GM18505 (cell line): ENCODE measurements at regions not wholly inside any gene's neighbourhood (a gene's known extent, or its start where the extent isn't known, plus 50 kb on each side); places are given as distances from the start of the nearest gene placed in this dataset.

Experiments used
- ATAC-seq: cut with Tn5 transposase; IDR thresholded peaks from one replicate; pipeline ENCODE4 v1.9.1; 2021; ENCODE audit not compliant: unreplicated experiment
- POLR2A ChIP-seq: IDR thresholded peaks from 4 replicates; pipeline ENCODE4 v1.6.1; 2011; ENCODE audit warnings: borderline replicate concordance; ENCODE audit not compliant: insufficient read depth, insufficient read length; ENCODE audit errors: extremely low read depth

DNA sequence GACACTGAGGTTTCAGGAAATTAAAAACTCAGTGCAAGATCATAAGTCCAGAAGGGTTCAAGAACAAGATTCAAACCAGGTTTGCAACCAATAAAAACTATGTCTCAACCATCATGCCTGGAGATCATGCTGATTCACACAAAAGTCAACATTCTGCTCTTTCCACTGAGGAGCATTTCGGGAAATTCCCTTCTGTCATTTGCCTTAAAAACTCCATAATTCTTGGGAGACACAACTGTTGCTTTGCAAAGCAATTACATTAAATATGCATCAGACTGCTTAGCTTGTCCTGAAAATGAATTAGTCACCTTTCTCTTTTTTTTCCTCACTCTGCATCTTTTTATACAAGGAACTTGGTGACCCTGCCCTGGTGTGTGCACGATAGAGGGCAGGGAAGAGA, 275.9 kb upstream of the ZNF462 start:
- no peak for ATAC-seq

DNA sequence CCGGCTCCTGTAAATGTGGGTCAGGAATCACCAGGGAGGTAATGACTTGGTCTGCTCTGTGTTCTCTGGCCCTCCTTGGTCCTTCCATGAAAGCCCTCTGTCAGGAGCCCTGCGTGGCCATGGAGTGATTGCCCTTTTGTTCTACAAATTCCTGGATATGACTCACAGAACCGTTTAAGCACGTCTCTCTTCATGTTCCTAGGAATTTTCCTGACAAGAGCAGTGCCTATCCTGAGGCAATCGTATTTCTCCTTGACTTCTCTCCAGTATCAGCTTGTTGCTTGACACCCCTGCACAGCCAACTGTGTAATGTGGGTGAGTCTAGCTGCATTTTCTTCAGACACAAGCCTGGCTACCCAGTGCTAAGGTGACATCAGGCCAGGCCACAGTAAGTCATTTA, 274.3 kb upstream of the ZNF462 start:
- no peak for TF ChIP-seq POLR2A
- no peak for ATAC-seq

More for the DNA sequence above, 275.9 kb upstream of the ZNF462 start:
- TF ChIP-seq POLR2A = no peak

DNA sequence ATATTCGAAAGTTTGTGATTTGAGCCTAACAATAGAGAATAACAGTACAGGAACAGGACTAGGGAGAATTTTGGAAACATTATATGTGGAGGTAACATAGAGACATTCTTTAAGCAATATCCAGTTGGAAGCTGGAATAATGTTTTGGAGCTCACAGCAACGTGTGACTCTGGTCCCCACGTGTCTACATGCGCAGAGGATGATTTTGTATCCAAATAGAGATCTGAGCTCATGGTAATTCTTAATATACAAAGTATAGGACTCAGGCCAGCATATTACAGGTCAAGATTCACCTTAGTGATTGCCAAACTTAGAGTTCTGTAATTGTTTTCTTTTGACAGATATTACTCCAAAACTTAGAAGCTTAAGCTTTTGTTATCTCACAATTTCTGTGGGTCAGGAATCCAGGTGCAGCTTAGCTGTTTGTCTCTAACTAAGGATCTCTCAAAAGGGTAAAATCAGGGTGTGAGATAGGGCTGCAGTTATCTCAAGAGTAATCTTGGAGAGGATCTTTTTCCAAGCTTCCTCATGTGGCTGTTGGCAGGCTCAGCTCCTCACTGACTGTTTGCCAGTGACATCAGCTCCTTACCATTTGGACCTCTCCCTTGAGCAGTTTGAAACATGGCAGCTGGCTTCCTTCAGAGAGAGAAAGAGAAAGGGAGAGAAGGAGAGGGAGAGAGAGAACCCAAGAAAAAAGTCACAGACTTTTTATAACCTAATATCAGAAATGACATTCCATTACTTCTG, 272.0 kb upstream of the ZNF462 start:
- TF ChIP-seq POLR2A = no peak
- no peak for ATAC-seq

DNA sequence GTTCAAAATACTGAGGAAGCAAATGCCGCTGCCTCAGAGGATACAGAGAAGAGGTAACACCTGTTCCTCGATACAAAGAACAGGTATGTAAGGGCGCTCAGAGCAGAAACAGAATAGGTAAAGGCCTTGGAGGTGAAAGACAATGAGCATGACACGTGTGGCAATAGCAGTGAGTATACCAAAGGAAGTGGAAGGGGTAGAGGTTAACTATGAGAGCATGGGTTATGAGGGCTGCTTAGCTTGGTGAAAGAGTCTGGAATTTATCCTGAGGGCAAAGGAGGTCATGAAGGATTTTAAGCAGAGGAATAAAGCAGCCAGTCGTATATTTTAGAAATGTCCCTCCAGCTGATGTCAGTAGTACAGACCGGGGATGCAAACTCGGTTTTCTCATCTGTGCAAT, 269.8 kb upstream of the ZNF462 start:
- ATAC-seq = no peak
- TF ChIP-seq POLR2A = no peak

DNA sequence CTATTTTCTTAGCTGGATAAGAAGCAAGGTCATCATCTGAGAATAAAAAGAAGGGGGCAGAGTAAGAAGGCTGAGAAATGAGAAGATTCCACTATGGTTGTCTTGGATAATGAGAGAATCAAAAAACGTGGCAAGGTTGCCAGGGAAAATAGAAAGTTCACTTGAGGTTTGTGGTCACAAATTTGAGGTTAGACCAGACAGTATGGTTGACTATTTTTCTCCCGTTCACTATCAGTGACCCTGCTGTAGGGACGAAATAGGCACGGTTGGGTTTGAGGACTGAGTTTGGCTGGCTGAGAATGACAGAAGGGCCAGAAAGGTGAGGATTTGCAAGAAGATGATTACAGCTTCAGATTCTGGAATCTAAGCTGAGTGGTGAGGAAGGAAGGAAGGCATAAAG, 266.0 kb upstream of the ZNF462 start:
- ATAC-seq = no peak
- no peak for TF ChIP-seq POLR2A

DNA sequence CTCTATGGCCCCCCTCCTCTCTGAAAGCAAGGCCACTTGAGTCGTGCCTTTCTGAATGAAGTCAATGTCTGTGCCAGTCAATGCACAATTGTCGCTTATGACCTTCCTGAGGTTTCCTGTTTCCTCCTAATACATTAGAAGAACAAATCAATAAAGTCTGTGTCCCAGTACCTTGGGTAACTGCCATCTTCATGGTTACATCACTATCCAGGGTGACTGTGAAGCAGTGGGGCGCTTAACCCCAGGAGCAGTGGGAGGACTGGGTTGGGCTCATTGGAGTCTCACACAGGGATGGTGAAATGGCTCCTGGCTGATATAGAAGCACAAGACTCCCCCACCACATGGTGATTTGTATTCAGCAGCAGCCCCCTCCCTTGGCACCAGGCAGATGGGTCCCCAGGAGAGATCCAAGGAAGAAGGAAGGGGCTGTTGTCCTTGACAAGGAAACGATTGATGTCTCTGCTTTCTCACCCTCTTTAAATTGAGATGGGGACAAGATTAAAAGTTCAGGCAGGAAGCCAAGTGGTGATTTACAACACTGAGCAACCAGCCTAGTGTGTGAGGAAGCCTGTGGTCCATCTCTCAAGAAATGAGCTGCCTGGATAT, 261.9 kb upstream of the ZNF462 start:
- ATAC-seq = no peak
- no peak for TF ChIP-seq POLR2A

DNA sequence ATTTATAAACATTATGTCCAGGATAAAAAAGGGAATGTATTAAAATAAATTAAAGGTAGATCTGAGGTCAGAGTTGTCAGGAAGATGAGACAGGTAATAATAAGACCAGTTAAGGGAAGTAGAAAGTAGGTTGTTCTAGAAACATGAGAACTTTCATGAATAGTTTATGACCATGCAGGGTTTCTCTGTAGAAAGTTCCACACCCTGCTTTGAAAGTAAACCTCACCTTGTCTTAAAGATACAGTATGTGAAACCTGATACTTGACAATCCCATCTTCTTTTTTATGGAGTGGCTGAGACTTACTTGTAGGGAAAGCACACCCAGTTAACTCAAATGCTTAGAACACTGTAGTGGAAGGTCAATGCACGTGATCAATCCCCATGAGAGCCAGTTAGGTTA, 260.6 kb upstream of the ZNF462 start:
- ATAC-seq = no peak
- TF ChIP-seq POLR2A = no peak

DNA sequence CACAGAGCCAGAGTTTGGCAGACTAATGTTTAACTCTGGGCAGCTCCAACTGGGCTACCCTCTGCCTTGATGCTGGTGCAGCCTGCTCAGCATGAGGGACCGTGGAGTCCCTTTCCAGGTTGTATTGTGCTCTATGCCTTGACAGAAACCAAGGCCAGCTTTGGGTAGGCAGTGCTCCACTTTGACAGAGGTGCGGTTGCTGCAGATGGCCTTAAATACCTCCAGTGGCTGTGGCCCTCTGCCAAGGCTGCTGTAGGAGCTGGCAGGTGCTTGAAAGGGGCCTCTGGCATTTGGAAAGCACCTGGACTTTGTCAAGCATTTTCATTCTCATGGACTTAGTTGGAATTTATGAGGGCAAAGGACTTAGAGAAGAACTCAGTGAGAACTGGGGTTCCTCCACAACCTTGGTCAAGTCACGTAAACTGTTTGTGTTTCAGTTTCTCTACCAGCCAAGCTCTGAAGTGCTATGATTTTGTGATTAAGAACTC, 249.7 kb upstream of the ZNF462 start:
- no peak for ATAC-seq
- TF ChIP-seq POLR2A = no peak

DNA sequence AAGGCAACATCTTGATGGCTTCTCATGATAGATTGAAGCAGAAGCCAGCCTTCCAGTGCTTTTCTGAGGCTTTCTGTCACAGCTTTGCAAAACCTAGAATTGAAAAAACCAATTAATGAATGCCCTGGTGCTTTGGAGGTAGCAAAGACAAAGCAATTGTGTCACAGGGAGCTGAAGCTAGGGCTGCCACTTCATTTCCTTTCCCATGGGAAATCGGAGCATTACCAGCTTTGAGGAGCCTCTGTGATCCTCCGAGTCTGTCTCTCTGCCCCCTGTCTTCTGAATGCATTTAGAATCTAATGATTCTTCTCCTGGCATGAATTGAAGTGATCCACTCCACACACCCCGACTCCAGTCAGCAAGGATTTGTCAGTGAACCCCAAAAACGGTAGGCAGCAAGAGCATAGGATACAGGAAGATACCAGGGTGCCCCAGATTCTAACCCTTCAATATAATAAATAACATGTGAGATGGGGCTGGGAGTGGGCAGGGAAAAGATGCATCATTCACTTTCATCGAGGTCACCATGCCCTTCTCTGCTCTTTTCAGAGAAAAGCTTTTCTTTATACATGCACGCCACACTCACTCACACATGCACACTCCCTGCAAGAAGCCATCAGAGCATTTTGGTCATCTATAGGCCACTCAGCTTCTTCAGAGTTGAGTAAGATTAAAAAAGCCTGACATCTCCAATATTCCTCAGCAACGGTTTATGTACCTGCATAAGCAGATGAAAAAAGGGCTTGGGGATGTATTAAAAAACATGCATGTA, 247.7 kb upstream of the ZNF462 start:
- TF ChIP-seq POLR2A = no peak
- no peak for ATAC-seq

DNA sequence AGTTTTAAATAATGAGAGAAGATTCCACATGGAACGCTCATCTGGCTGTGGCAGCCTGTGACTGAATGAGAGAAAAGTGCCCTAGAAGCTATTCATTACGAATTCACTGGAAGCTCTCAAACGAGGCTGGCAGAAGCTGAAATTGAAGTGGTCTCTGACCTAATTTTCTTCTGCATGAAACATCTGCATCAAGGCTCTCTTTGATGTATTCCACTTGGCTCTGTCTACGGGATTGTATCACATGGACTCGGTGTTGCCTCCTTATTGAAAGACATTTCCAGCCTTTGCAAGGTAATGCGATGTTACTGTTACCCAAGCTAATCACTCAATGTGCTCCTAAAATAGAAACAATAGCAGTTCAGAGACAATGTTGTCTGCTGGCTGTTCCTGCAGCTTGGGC, 246.9 kb upstream of the ZNF462 start:
- no peak for TF ChIP-seq POLR2A
- ATAC-seq = no peak

DNA sequence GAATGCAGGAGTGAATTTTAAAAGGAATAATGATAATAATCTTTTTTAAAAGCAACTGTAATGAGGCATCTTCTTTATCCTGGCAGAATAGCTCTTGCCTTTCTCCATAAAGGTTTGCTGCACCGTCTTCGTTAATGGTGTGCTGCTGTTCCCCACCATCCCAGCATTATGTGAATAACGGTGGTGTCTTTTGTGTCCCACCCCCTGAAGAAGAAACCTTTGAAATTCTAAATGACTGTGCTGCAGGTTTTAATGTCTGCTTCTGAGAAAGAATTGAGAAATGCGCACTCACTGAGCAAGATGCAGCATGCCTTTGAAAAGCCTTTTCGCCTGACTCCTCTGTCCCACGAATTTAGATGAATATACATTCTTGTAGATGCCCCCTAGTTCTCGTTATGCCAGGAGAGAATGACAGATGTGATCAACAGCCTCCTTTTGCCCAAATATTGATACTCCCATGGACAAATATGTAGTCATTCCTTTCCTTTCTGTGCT, 246.1 kb upstream of the ZNF462 start:
- ATAC-seq = no peak
- TF ChIP-seq POLR2A = no peak

DNA sequence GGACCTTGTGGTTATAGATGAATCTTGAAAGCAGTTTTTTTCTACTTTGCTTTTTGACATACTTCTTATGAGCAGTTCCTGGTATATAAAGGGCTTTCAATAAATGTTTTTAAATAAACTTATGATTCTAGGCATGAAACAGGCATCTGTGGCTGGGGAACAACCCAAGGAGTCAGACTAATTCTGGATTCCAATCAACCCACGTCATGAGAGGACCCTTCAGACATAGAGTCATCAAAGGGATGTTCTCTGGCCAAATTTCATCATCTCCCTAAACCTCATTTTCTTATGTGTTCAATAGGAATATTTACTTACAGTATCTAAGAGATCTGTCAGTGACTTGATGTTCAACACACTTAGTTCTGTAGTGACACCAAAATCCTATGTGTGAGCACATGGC, 243.8 kb upstream of the ZNF462 start:
- no peak for TF ChIP-seq POLR2A
- ATAC-seq = no peak

DNA sequence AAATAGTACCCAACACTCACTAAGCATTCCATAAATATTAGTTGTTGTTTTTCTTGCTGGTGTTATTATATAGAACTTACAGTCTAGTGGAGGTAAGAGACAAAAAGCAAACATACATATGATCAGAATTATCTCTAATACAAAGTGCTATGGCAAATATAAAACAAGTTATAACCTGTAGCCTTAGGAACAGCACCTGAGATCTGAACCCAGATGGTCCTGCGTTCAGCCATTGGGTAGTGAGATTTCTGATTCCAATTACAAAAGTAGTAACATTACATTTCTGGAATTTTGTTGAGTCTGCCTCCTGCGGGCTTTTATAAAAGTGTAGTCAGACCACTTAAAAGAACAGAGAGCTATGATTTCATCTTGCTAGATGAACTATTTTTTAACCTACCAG, 242.9 kb upstream of the ZNF462 start:
- TF ChIP-seq POLR2A = no peak
- no peak for ATAC-seq
